ENCODE measurements at regions not wholly inside any gene's neighbourhood (a gene's known extent, or its start where the extent isn't known, plus 50 kb on each side); places are given as distances from the start of the nearest gene placed in this dataset.

DNA sequence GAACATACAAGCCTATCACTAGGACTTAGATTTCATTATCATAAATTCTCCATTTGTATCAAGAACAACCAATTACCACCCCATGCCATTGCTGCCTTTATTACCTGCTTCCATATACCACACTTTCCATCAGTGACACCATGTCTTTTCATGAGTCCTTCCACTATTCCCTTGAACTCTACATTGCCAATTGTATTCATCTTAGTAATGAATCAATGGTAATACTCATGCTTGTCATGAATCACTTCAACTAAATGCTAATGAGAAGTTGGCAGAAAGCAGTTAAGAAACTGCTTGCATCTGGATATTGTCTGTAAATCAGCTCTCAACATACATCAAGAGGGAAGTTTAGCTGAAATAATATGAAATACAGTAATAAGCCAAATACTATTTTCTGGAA lies 61.2 kb upstream of the RNF217 start:
- TF ChIP-seq, protein P1, sequence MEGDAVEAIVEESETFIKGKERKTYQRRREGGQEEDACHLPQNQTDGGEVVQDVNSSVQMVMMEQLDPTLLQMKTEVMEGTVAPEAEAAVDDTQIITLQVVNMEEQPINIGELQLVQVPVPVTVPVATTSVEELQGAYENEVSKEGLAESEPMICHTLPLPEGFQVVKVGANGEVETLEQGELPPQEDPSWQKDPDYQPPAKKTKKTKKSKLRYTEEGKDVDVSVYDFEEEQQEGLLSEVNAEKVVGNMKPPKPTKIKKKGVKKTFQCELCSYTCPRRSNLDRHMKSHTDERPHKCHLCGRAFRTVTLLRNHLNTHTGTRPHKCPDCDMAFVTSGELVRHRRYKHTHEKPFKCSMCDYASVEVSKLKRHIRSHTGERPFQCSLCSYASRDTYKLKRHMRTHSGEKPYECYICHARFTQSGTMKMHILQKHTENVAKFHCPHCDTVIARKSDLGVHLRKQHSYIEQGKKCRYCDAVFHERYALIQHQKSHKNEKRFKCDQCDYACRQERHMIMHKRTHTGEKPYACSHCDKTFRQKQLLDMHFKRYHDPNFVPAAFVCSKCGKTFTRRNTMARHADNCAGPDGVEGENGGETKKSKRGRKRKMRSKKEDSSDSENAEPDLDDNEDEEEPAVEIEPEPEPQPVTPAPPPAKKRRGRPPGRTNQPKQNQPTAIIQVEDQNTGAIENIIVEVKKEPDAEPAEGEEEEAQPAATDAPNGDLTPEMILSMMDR (IDR thresholded peaks at IDR 0.05): no peak
- TF ChIP-seq EP300 (IDR thresholded peaks at IDR 0.05) (no peak), POLR2A (IDR thresholded peaks at IDR 0.05) (no peak), POLR2AphosphoS5 (IDR thresholded peaks at IDR 0.05) (no peak)

Data from gastroesophageal sphincter (tissue), 3 donors.